ENCODE measurements at regions not wholly inside any gene's neighbourhood (a gene's known extent, or its start where the extent isn't known, plus 50 kb on each side); places are given as distances from the start of the nearest gene placed in this dataset.

GRCh38 chr1:219514728-219515127 is 98.2 kb downstream of the ZC3H11B start:
- no peaks in the 10 kb centered on the region for H3K27me3 ChIP-seq
- H3K27ac ChIP-seq = no peak overlapping the region
- TF ChIP-seq POLR2A (IDR thresholded peaks at IDR 0.05) (no peak), EP300 (IDR thresholded peaks at IDR 0.05) (no peak), CTCF (IDR thresholded peaks at IDR 0.05) (no peak)
- H3K9me3 ChIP-seq = no peaks in the 10 kb centered on the region
- no peak overlapping the region for H3K4me3 ChIP-seq
- H3K4me1 ChIP-seq (ENCODE audit: insufficient read depth) = no peaks in the 10 kb centered on the region
- H3K36me3 ChIP-seq = no peaks in the 10 kb centered on the region
- no peak for DNase-seq
- 72 to 80% (median 76%) methylated on average over 3 of the region's 3 CpGs for WGBS, 3 donors
- intact Hi-C loops (cut with DNase I) = no loop called here

DNA sequence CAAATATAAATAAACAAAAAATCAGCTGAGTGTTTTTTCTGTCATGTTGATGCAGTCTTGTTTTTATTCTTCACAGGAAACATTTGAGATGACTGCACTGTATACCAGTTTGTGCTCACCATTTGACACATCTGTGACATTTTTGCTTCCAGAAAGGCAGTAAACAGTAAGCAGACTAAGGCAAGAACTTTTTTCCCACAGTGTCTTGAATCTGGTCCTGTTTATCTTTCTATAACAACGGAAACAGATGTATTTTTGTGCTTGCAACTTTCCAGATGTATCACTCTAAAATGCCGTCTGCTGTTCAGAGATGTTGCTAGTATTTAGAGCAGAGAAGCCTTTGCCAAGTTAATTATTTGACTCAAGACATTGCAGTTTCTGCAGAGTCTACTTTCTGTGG is 105.5 kb downstream of the ZC3H11B start:
- H3K9me3 ChIP-seq = no peaks in the 10 kb centered on the region
- no peaks in the 10 kb centered on the region for H3K27me3 ChIP-seq
- intact Hi-C loops (cut with DNase I) = no loop called here
- no peak overlapping the region for H3K27ac ChIP-seq
- 15 to 34% (median 24%) methylated on average over 2 of the region's 2 CpGs for WGBS, 3 donors
- no peaks in the 10 kb centered on the region for H3K36me3 ChIP-seq
- no peak for DNase-seq
- TF ChIP-seq POLR2A (IDR thresholded peaks at IDR 0.05) = no peak
- no peak for TF ChIP-seq EP300 (IDR thresholded peaks at IDR 0.05)
- no peak for TF ChIP-seq CTCF (IDR thresholded peaks at IDR 0.05)
- H3K4me1 ChIP-seq (ENCODE audit: insufficient read depth) = no peaks in the 10 kb centered on the region
- no peak overlapping the region for H3K4me3 ChIP-seq

- Histone ChIP-seq H3K4me3 (no peak overlapping the region), H3K9me3 (no peaks in the 10 kb centered on the region), H3K27ac (no peak overlapping the region), H3K4me1 (ENCODE audit: insufficient read depth) (no peaks in the 10 kb centered on the region), H3K36me3 (no peaks in the 10 kb centered on the region), H3K27me3 (no peaks in the 10 kb centered on the region)
- 74 to 85% (median 85%) methylated on average over 1 of the region's 1 CpG for WGBS, 3 donors
- TF ChIP-seq POLR2A (IDR thresholded peaks at IDR 0.05) (no peak), CTCF (IDR thresholded peaks at IDR 0.05) (no peak), EP300 (IDR thresholded peaks at IDR 0.05) (no peak)
- intact Hi-C loops (cut with DNase I) = no loop called here
- DNase-seq = no peak
Measured at GRCh38 chr1:219506936-219507335, 106.0 kb downstream of the ZC3H11B start.

GRCh38 chr1:219506473-219506899 is 106.4 kb downstream of the ZC3H11B start:
- H3K27ac ChIP-seq = no peak overlapping the region
- no peak for TF ChIP-seq CTCF (IDR thresholded peaks at IDR 0.05)
- no peak for TF ChIP-seq EP300 (IDR thresholded peaks at IDR 0.05)
- TF ChIP-seq POLR2A (IDR thresholded peaks at IDR 0.05) = no peak
- intact Hi-C loops (cut with DNase I) = no loop called here
- H3K27me3 ChIP-seq = no peaks in the 10 kb centered on the region
- 47 to 81% (median 73%) methylated on average over 4 of the region's 4 CpGs for WGBS, 3 donors
- no peak overlapping the region for H3K4me3 ChIP-seq
- H3K4me1 ChIP-seq (ENCODE audit: insufficient read depth) = no peaks in the 10 kb centered on the region
- H3K9me3 ChIP-seq = no peaks in the 10 kb centered on the region
- no peak for DNase-seq
- no peaks in the 10 kb centered on the region for H3K36me3 ChIP-seq

GRCh38 chr1:219505886-219506285 is 107.0 kb downstream of the ZC3H11B start:
- WGBS, 3 donors = 73 to 79% (median 74%) methylated on average over 3 of the region's 3 CpGs
- H3K9me3 ChIP-seq = no peaks in the 10 kb centered on the region
- intact Hi-C loops (cut with DNase I) = no loop called here
- H3K27me3 ChIP-seq = no peaks in the 10 kb centered on the region
- no peak overlapping the region for H3K4me3 ChIP-seq
- no peaks in the 10 kb centered on the region for H3K4me1 ChIP-seq (ENCODE audit: insufficient read depth)
- no peak for TF ChIP-seq POLR2A (IDR thresholded peaks at IDR 0.05)
- TF ChIP-seq EP300 (IDR thresholded peaks at IDR 0.05) = no peak
- no peak for TF ChIP-seq CTCF (IDR thresholded peaks at IDR 0.05)
- H3K27ac ChIP-seq = no peak overlapping the region
- H3K36me3 ChIP-seq = no peaks in the 10 kb centered on the region
- DNase-seq = no peak
